ENCODE measurements at regions not wholly inside any gene's neighbourhood (a gene's known extent, or its start where the extent isn't known, plus 50 kb on each side); places are given as distances from the start of the nearest gene placed in this dataset.

DNA sequence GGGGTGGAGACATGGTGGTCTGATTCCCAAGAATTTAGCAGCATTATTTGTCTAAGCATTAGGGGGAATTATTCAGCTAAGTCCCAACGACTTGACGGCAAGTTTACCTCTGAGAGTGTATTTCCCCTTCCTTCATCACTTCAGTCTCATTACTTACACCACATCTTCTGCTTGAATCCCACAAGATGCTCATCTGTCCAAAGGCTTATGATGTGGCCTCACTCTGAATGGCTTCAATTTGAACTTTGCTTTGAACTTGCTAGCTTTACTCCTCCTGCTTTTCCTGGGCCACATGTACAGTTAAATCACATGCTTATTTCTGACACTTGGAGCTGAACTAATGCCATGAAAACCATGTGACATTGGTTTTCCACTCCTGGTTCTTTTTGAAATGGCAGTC is 231.3 kb upstream of the SATB1 start:
- H3K36me3 ChIP-seq (ENCODE audit: control insufficient read depth, insufficient read depth, low read length): no peaks in the 10 kb centered on the region
- no peaks in the 10 kb centered on the region for H3K9me3 ChIP-seq (replicated peaks; ENCODE audit: control insufficient read depth, low read depth, low read length)
- WGBS (ENCODE audit: insufficient coverage): 73% methylated on average over 2 of the region's 2 CpGs
- H3K27me3 ChIP-seq (ENCODE audit: control insufficient read depth, insufficient read depth, low read length): no peaks in the 10 kb centered on the region
- H3K27ac ChIP-seq (ENCODE audit: low read length): no peak overlapping the region
- no peak overlapping the region for H3K4me3 ChIP-seq (ENCODE audit: low read length)
- no peaks in the 10 kb centered on the region for H3K4me1 ChIP-seq (ENCODE audit: control insufficient read depth, insufficient read depth, low read length)
- no peak for DNase-seq

DNA sequence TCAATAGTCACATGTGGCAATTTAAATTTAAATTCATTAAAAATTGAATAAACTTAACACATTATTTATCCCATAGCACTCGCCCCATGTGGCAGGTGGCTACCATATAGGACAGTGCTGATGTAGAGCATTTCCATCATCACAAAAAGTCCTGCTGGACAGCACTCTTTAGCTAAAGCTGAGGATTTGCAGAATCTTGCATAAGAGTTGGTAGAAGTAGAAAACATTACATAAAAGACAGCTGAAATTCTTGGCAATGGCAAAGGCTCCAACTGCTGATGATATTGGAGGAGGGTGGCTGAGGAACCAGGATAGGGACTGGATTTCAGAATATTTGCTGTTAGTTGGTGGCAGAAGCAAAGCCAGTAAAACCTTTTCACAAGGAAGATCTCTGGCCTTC is 230.7 kb upstream of the SATB1 start:
- Histone ChIP-seq H3K36me3 (ENCODE audit: control insufficient read depth, insufficient read depth, low read length) (no peaks in the 10 kb centered on the region), H3K4me1 (ENCODE audit: control insufficient read depth, insufficient read depth, low read length) (no peaks in the 10 kb centered on the region), H3K9me3 (replicated peaks; ENCODE audit: control insufficient read depth, low read depth, low read length) (no peaks in the 10 kb centered on the region), H3K27ac (ENCODE audit: low read length) (no peak overlapping the region), H3K27me3 (ENCODE audit: control insufficient read depth, insufficient read depth, low read length) (no peaks in the 10 kb centered on the region), H3K4me3 (ENCODE audit: low read length) (no peak overlapping the region)
- WGBS (ENCODE audit: insufficient coverage): no CpG with 5 or more reads among the region's 1 CpG
- peak; percentile 32 for DNase-seq

DNA sequence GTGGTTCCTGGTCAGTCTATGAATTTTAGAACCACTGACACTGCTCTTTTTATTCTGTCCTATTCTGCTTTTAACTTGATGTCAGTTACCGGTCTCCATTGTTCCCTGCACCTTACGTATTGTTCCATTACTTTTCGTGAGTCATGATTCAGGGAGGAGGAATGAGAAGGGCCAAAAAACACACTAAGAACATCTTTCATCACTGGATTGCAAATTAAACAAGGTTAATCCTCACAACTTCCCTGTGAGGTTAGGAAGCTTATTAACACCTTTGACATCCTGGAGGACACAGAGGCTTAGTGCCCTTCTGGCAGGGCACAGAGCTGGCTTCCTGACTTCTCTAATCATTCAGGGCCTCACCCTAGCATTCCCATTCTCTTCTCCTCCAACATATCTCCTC is 227.6 kb upstream of the SATB1 start:
- WGBS (ENCODE audit: insufficient coverage): no CpG with 5 or more reads among the region's 3 CpGs
- H3K36me3 ChIP-seq (ENCODE audit: control insufficient read depth, insufficient read depth, low read length): no peaks in the 10 kb centered on the region
- no peak overlapping the region for H3K4me3 ChIP-seq (ENCODE audit: low read length)
- DNase-seq: no peak
- no peaks in the 10 kb centered on the region for H3K27me3 ChIP-seq (ENCODE audit: control insufficient read depth, insufficient read depth, low read length)
- no peaks in the 10 kb centered on the region for H3K4me1 ChIP-seq (ENCODE audit: control insufficient read depth, insufficient read depth, low read length)
- no peaks in the 10 kb centered on the region for H3K9me3 ChIP-seq (replicated peaks; ENCODE audit: control insufficient read depth, low read depth, low read length)
- no peak overlapping the region for H3K27ac ChIP-seq (ENCODE audit: low read length)

DNA sequence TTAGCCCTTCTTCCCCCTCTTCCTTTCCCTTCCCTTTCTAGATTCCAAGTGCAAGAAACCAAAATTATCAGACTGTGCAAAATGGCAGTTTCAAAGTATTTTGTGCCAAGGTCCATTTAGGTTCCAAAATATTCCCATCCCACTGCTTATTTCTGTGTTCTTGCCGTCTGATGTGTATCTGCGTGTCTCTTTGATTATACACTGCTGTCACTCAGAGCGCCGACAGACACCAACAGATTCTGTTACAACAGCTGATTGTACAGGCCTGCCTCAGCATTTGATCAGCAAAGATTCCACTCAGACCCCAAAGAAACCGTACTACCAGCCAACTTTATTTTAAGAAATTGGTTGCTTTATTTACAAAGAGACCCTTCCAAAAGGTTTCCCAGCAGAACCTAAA is 225.6 kb upstream of the SATB1 start:
- WGBS (ENCODE audit: insufficient coverage): 87% methylated on average over 3 of the region's 5 CpGs
- Histone ChIP-seq H3K36me3 (ENCODE audit: control insufficient read depth, insufficient read depth, low read length) (no peaks in the 10 kb centered on the region), H3K9me3 (replicated peaks; ENCODE audit: control insufficient read depth, low read depth, low read length) (no peaks in the 10 kb centered on the region), H3K4me3 (ENCODE audit: low read length) (no peak overlapping the region), H3K27ac (ENCODE audit: low read length) (no peak overlapping the region), H3K27me3 (ENCODE audit: control insufficient read depth, insufficient read depth, low read length) (no peaks in the 10 kb centered on the region), H3K4me1 (ENCODE audit: control insufficient read depth, insufficient read depth, low read length) (no peaks in the 10 kb centered on the region)
- DNase-seq: no peak

DNA sequence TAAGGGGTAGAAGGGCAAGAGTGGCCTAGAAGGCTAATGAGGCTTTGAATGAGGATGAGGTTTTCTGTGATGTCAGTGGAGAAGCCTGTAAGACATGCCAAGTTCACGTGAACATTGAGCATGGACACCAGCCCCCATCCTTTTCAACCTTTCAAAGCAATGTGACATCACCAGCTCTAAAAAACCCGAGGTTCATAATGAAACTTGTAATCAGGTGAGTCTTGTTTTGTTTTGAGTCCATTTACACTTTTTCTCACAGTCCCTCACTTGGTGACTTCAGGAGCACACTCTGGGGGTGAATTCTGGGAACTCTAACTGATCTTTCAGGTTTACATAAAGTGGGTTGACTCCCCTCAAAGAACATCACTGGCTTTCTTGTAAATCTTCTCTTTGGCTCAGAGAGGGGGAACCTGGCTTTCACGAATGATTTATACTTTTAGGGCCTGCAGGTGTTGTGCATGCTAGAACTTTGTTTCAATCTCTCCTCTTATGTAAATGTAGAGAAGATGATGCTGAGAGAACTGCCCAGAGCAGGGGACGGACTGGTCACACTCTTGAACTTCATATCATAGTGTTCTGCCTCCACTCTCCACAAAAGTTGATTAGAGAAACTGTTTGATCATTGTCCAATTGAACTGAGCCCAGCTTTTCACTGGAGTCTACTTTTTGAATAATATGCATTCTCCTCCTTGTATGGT is 224.7 kb upstream of the SATB1 start:
- Histone ChIP-seq H3K27me3 (ENCODE audit: control insufficient read depth, insufficient read depth, low read length) (no peaks in the 10 kb centered on the region), H3K4me1 (ENCODE audit: control insufficient read depth, insufficient read depth, low read length) (no peaks in the 10 kb centered on the region), H3K4me3 (ENCODE audit: low read length) (no peak overlapping the region), H3K27ac (ENCODE audit: low read length) (no peak overlapping the region), H3K9me3 (replicated peaks; ENCODE audit: control insufficient read depth, low read depth, low read length) (no peaks in the 10 kb centered on the region), H3K36me3 (ENCODE audit: control insufficient read depth, insufficient read depth, low read length) (no peaks in the 10 kb centered on the region)
- WGBS (ENCODE audit: insufficient coverage): no CpG with 5 or more reads among the region's 4 CpGs
- DNase-seq: no peak

DNA sequence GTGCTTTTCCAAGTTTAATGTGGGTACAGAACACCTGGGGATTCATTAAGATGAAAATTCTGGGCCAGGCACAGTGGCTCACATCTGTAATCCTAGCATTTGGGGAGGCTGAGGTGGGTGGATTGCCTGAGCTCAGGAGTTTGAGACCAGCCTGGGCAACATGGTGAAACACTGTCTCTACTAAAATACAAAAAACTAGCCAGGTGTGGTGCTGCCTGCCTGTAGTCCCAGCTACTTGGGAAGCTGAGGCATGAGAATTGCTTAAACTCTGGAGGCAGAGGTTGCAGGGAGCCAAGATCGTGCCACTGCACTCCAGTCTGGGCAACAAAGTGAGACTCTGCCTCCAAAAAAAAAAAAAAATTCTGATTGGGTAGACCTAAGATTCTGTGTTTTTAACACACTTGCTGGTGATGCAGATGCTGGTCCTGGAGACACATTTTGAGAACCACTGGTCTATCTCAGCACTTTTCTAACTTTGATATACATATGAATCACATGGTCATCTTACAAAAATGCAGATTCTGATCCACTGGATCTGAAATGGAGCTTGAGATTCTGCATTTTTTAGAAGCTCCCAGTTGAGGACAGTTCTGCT is 223.8 kb upstream of the SATB1 start:
- Histone ChIP-seq H3K4me1 (ENCODE audit: control insufficient read depth, insufficient read depth, low read length) (no peaks in the 10 kb centered on the region), H3K36me3 (ENCODE audit: control insufficient read depth, insufficient read depth, low read length) (no peaks in the 10 kb centered on the region), H3K9me3 (replicated peaks; ENCODE audit: control insufficient read depth, low read depth, low read length) (no peaks in the 10 kb centered on the region), H3K27ac (ENCODE audit: low read length) (no peak overlapping the region), H3K27me3 (ENCODE audit: control insufficient read depth, insufficient read depth, low read length) (no peaks in the 10 kb centered on the region), H3K4me3 (ENCODE audit: low read length) (no peak overlapping the region)
- 0% methylated on average over 1 of the region's 1 CpG for WGBS (ENCODE audit: insufficient coverage)
- DNase-seq: no peak

DNA sequence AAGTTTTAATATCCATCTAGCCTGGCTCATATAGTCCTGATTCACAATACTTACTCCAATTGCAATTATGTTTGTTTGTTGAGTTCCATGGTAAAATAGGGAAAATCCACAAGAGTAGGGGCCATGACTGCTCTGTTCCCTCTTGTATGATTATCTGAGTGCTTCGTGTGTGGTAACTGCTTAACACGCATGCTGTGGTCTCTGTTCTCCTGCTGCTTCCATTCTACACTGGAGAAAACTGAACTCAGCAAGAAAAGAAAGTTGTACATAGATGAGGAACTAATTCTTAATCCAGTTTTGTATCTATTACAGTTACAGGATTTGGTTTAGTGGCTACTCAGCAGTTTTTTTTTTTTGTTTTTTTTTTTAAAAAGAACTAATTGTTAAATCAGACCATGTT is 223.0 kb upstream of the SATB1 start:
- 40% methylated on average over 1 of the region's 2 CpGs for WGBS (ENCODE audit: insufficient coverage)
- no peaks in the 10 kb centered on the region for H3K4me1 ChIP-seq (ENCODE audit: control insufficient read depth, insufficient read depth, low read length)
- no peaks in the 10 kb centered on the region for H3K36me3 ChIP-seq (ENCODE audit: control insufficient read depth, insufficient read depth, low read length)
- H3K27ac ChIP-seq (ENCODE audit: low read length): no peak overlapping the region
- H3K4me3 ChIP-seq (ENCODE audit: low read length): no peak overlapping the region
- no peaks in the 10 kb centered on the region for H3K27me3 ChIP-seq (ENCODE audit: control insufficient read depth, insufficient read depth, low read length)
- H3K9me3 ChIP-seq (replicated peaks; ENCODE audit: control insufficient read depth, low read depth, low read length): no peaks in the 10 kb centered on the region
- DNase-seq: no peak

DNA sequence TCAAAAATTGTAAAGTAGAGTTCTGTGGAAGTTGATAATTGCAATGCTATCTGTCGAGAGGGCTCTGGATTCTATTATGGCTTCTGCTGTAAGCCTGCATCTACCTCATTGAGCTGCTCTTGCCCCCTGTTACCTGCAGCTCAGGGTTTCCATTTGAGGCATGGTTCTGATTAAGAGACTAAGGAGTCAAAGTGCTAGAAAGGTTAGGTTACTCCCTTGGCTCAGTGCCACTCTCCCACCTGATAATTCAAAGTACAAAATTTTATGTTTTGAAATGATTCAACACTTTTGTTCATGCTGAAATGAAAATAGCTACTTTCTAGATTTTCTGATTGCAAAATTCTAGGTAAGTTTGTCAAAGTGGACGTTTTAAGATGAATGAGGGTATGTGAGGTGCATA is 220.5 kb upstream of the SATB1 start:
- 69% methylated on average over 2 of the region's 2 CpGs for WGBS (ENCODE audit: insufficient coverage)
- Histone ChIP-seq H3K27ac (ENCODE audit: low read length) (no peak overlapping the region), H3K4me1 (ENCODE audit: control insufficient read depth, insufficient read depth, low read length) (no peaks in the 10 kb centered on the region), H3K27me3 (ENCODE audit: control insufficient read depth, insufficient read depth, low read length) (no peaks in the 10 kb centered on the region), H3K4me3 (ENCODE audit: low read length) (no peak overlapping the region), H3K9me3 (replicated peaks; ENCODE audit: control insufficient read depth, low read depth, low read length) (no peaks in the 10 kb centered on the region), H3K36me3 (ENCODE audit: control insufficient read depth, insufficient read depth, low read length) (no peaks in the 10 kb centered on the region)
- no peak for DNase-seq

DNA sequence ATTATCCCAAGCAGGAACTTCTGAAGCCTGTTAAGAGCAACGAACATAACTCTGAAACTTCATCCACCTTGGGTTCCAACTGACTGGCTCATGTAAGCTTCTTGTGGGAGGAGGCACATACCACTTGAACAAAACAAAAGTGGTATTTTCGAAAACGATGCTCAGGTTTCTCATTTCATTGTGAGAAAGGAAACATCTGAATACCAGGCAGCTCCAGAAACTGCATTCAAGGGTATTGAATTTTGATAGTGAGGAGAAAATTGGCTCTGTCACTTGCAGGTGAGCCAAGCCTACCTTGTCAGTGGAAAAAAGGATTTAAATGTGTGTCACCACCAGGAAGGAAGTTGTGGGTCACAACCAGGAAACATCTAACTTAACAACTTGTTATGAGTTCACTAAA is 218.1 kb upstream of the SATB1 start:
- H3K27me3 ChIP-seq (ENCODE audit: control insufficient read depth, insufficient read depth, low read length): no peaks in the 10 kb centered on the region
- WGBS (ENCODE audit: insufficient coverage): 86% methylated on average over 2 of the region's 3 CpGs
- no peaks in the 10 kb centered on the region for H3K4me1 ChIP-seq (ENCODE audit: control insufficient read depth, insufficient read depth, low read length)
- H3K27ac ChIP-seq (ENCODE audit: low read length): no peak overlapping the region
- DNase-seq: no peak
- no peaks in the 10 kb centered on the region for H3K36me3 ChIP-seq (ENCODE audit: control insufficient read depth, insufficient read depth, low read length)
- H3K9me3 ChIP-seq (replicated peaks; ENCODE audit: control insufficient read depth, low read depth, low read length): no peaks in the 10 kb centered on the region
- H3K4me3 ChIP-seq (ENCODE audit: low read length): no peak overlapping the region

DNA sequence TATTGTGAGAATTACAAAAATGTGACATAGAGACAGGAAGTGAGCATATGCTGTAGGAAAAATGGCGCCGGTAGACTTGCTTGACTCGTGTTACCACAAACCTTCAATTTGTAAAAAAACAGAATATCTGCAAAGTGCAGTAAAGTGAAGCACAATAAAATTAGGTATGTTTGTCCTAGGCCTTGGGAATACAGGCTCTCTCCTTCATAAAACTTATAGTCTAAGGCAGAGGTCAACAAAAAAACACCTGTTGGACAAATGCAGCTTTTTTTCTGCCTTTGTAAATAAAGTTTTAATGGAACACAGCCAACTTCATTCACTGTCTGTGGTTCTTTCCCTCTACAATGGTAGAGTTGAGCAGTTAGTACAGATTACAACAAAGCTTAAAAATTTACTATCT is 216.8 kb upstream of the SATB1 start:
- Histone ChIP-seq H3K27me3 (ENCODE audit: control insufficient read depth, insufficient read depth, low read length) (no peaks in the 10 kb centered on the region), H3K9me3 (replicated peaks; ENCODE audit: control insufficient read depth, low read depth, low read length) (no peaks in the 10 kb centered on the region), H3K4me1 (ENCODE audit: control insufficient read depth, insufficient read depth, low read length) (no peaks in the 10 kb centered on the region), H3K36me3 (ENCODE audit: control insufficient read depth, insufficient read depth, low read length) (no peaks in the 10 kb centered on the region), H3K27ac (ENCODE audit: low read length) (no peak overlapping the region), H3K4me3 (ENCODE audit: low read length) (no peak overlapping the region)
- no CpG with 5 or more reads among the region's 3 CpGs for WGBS (ENCODE audit: insufficient coverage)
- no peak for DNase-seq

DNA sequence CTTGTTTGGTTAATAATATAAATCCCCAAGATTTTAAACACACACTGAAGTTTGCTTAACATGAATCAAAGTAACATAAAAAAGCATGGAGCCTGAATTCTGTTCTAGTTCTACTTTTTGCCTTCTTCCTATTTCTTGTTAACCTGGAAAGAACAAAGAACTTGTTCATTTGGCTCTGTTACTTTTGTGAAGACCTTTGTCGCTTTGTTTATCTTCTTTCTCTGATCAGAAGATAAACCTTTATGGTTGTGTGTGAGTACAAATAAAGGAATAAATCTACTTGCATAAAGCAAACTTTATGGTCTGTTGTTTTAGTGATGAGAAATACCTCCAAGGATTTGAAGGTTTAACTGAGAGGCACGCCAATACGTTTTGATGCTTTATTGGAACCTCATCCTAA is 210.1 kb upstream of the SATB1 start:
- Histone ChIP-seq H3K27ac (ENCODE audit: low read length) (no peak overlapping the region), H3K4me1 (ENCODE audit: control insufficient read depth, insufficient read depth, low read length) (no peaks in the 10 kb centered on the region), H3K9me3 (replicated peaks; ENCODE audit: control insufficient read depth, low read depth, low read length) (no peaks in the 10 kb centered on the region), H3K4me3 (ENCODE audit: low read length) (no peak overlapping the region), H3K36me3 (ENCODE audit: control insufficient read depth, insufficient read depth, low read length) (no peaks in the 10 kb centered on the region), H3K27me3 (ENCODE audit: control insufficient read depth, insufficient read depth, low read length) (no peaks in the 10 kb centered on the region)
- no CpG with 5 or more reads among the region's 3 CpGs for WGBS (ENCODE audit: insufficient coverage)
- no peak for DNase-seq
